Astrocyte (in vitro differentiated cells and primary cell): ENCODE measurements at regions not wholly inside any gene's neighbourhood (a gene's known extent, or its start where the extent isn't known, plus 50 kb on each side); places are given as distances from the start of the nearest gene placed in this dataset.

Experiments used
- EZH2 ChIP-seq: IDR thresholded peaks from 2 replicates; pipeline ENCODE4 v1.6.1; 2012; ENCODE audit warnings: mild to moderate bottlenecking, low read length, inconsistent platforms; ENCODE audit not compliant: insufficient read depth
- TF ChIP-seq, protein P1 (sequence below): IDR thresholded peaks from 2 replicates; pipeline ENCODE4 v1.5.1; 2011; ENCODE audit warnings: low read depth, mild to moderate bottlenecking, inconsistent platforms, low read length, moderate library complexity; ENCODE audit not compliant: insufficient read depth

DNA sequence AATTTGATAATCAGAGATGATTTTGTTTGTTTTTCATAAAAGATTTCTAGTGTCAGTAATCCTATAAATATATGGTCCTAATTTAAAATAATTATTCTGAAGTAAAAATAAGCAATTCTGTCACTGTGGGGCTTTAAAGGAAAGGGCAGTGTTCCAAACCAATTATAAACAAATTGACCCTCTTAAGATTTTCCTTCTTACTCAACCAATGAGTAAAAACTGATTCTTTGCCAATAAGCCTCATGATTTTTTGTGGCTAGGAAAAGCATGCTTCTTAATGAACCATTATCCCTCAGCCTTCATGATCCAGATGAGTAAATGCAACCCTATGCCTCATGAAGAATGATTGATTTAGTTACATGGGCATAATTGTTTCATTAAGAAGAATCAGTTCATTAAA lies 1010.4 kb downstream of the ADGRL3 start:
- TF ChIP-seq, protein P1, sequence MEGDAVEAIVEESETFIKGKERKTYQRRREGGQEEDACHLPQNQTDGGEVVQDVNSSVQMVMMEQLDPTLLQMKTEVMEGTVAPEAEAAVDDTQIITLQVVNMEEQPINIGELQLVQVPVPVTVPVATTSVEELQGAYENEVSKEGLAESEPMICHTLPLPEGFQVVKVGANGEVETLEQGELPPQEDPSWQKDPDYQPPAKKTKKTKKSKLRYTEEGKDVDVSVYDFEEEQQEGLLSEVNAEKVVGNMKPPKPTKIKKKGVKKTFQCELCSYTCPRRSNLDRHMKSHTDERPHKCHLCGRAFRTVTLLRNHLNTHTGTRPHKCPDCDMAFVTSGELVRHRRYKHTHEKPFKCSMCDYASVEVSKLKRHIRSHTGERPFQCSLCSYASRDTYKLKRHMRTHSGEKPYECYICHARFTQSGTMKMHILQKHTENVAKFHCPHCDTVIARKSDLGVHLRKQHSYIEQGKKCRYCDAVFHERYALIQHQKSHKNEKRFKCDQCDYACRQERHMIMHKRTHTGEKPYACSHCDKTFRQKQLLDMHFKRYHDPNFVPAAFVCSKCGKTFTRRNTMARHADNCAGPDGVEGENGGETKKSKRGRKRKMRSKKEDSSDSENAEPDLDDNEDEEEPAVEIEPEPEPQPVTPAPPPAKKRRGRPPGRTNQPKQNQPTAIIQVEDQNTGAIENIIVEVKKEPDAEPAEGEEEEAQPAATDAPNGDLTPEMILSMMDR = no peak
- TF ChIP-seq EZH2 = no peak
